Peyer's patch (tissue), 4 donors: ENCODE measurements at regions not wholly inside any gene's neighbourhood (a gene's known extent, or its start where the extent isn't known, plus 50 kb on each side); places are given as distances from the start of the nearest gene placed in this dataset.

ENCODE experiments used
- DNase-seq, 3 donors: peaks; one replicate each; pipeline ENCODE4 v3.0.0-alpha.2; 2017 to 2019
- H3K27ac ChIP-seq, 4 donors: fragments of 200-600 bp; sonication (generic); one replicate each; pipeline ENCODE4 v1.5.1; 2016 to 2019
- H3K27me3 ChIP-seq, 2 donors: fragments of 200-600 bp; sonication (generic); one replicate each; pipeline ENCODE4 v1.5.1; 2019
- H3K36me3 ChIP-seq, 3 donors: fragments of 200-600 bp; sonication (generic); one replicate each; pipeline ENCODE4 v1.5.1; 2016 to 2019
- H3K4me1 ChIP-seq, 4 donors: fragments of 200-600 bp; sonication (generic); one replicate each; pipeline ENCODE4 v1.5.1; 2016 to 2019
- H3K4me3 ChIP-seq, 4 donors: fragments of 200-600 bp; sonication (generic); 1 replicate in 3 of 4; 2 replicates in 1 of 4; pipeline ENCODE4 v1.5.1; 2016 to 2019; ENCODE audit warnings: mild to moderate bottlenecking in 1 of 4
- H3K9me3 ChIP-seq, 4 donors: fragments of 200-600 bp; sonication (generic); one replicate each; pipeline ENCODE4 v1.5.1; 2016 to 2019; ENCODE audit warnings: mild to moderate bottlenecking in 1 of 4
- POLR2A ChIP-seq, 2 donors: fragments of 450-650 bp; IDR thresholded peaks; one replicate each; pipeline ENCODE4 v1.5.1; 2017; ENCODE audit warnings: antibody characterized with exemption in 2 of 2, mild to moderate bottlenecking in 2 of 2, moderate library complexity in 2 of 2
- TF ChIP-seq, protein P1 (sequence below), 6 experiments: fragments of 450-650 bp in 4 of 6; fragments of 200-600 bp in 2 of 6; sonication (generic) in 1 of 6; IDR thresholded peaks; one replicate each; pipeline ENCODE4 v1.5.1; 2017 to 2019; ENCODE audit warnings: antibody characterized with exemption in 6 of 6, mild to moderate bottlenecking in 3 of 6, moderate library complexity in 1 of 6

DNA sequence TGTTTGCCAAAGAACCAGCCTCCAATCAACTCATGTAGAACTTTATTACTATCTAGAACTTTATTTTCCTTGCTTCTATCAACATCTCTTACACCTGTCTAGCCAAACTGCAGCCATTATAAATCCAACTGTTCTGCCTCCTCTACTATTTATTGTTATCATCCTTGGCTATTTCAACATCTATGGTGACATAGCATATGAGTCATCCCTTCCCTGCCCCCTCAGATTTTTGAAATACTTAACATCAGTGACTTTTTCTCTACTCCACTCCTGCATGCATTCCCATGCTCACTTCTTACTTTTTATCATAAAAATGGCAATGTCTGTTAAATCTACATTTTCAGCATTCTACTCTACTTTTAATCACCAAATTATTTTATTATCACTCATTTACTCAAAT is 544.9 kb upstream of the NEGR1 start:
- no peak for DNase-seq

DNA sequence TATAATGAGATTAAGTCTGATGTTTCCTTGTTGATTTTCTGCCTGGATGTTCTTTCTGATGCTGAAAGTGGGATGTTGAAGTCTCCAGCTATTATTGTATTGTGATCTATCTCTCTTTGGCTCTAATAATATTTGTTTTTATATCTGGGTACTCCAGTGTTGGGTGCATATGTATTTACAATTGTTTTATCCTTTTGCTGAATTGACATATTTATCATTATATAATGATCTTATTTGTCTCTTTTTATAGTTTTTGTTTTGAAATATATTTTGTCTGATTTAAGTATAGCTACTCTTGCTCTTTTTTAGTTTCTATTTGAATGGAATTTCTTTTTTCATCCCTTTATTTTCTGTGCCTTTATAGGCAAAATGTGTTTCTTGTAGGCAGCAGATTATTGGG is 522.2 kb upstream of the NEGR1 start:
- Histone ChIP-seq H3K4me3 (no peak overlapping the region), H3K9me3 (no peaks in the 10 kb centered on the region), H3K4me1 (no peaks in the 10 kb centered on the region), H3K27ac (no peak overlapping the region), H3K27me3 (no peaks in the 10 kb centered on the region), H3K36me3 (no peaks in the 10 kb centered on the region)
- TF ChIP-seq, protein P1, sequence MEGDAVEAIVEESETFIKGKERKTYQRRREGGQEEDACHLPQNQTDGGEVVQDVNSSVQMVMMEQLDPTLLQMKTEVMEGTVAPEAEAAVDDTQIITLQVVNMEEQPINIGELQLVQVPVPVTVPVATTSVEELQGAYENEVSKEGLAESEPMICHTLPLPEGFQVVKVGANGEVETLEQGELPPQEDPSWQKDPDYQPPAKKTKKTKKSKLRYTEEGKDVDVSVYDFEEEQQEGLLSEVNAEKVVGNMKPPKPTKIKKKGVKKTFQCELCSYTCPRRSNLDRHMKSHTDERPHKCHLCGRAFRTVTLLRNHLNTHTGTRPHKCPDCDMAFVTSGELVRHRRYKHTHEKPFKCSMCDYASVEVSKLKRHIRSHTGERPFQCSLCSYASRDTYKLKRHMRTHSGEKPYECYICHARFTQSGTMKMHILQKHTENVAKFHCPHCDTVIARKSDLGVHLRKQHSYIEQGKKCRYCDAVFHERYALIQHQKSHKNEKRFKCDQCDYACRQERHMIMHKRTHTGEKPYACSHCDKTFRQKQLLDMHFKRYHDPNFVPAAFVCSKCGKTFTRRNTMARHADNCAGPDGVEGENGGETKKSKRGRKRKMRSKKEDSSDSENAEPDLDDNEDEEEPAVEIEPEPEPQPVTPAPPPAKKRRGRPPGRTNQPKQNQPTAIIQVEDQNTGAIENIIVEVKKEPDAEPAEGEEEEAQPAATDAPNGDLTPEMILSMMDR (IDR thresholded peaks at IDR 0.05), result no peak
- no peak for TF ChIP-seq POLR2A (IDR thresholded peaks at IDR 0.05)
- DNase-seq, result no peak

More for the DNA sequence above, 544.9 kb upstream of the NEGR1 start:
- Histone ChIP-seq H3K36me3 (no peaks in the 10 kb centered on the region), H3K4me3 (no peak overlapping the region), H3K4me1 (no peaks in the 10 kb centered on the region), H3K27ac (no peak overlapping the region), H3K9me3 (no peaks in the 10 kb centered on the region), H3K27me3 (no peaks in the 10 kb centered on the region)
- TF ChIP-seq, protein P1 (IDR thresholded peaks at IDR 0.05), result no peak
- TF ChIP-seq POLR2A (IDR thresholded peaks at IDR 0.05), result no peak

DNA sequence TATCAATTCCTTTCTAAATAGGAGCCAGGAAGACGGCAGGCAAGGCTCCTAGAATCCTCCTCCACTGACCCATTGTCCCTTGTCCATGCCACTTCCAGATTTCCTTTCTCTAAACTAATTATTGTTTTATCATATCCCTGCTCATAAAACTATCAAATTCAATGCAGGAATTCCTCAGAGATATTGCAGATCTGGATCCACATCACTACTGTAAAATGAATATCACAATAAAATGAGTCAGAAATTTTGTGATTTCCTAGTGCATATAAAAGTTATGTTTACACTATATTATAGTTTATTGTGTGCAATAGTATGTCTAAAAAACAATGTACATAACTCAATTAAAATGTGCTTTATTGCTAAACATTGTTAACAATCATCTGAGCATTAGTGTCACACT is 498.7 kb upstream of the NEGR1 start:
- Histone ChIP-seq H3K27me3 (no peaks in the 10 kb centered on the region), H3K9me3 (no peaks in the 10 kb centered on the region), H3K4me1 (no peaks in the 10 kb centered on the region), H3K27ac (no peak overlapping the region), H3K4me3 (no peak overlapping the region), H3K36me3 (no peaks in the 10 kb centered on the region)
- no peak for DNase-seq
- TF ChIP-seq, protein P1 (IDR thresholded peaks at IDR 0.05), result no peak
- no peak for TF ChIP-seq POLR2A (IDR thresholded peaks at IDR 0.05)

DNA sequence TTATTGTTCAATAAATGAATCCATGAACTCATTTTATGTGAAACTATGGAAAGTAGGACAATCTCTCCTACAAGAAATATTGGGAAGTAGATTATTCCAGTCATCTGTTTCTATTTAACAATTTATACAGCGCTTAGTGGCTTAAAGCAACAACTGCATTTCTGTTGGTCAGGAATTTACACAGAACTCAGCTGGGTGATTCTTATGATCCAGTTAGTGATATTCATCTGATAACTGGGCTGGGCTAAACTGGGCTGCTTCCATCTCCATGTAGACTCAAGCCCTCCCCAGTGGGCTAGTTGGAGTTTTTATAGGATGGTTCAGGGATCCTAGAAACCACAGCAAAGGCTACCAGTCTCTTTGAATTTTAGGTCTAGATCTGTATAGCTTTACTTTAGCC is 497.9 kb upstream of the NEGR1 start:
- Histone ChIP-seq H3K27ac (no peak overlapping the region), H3K36me3 (no peaks in the 10 kb centered on the region), H3K4me1 (no peaks in the 10 kb centered on the region), H3K27me3 (no peaks in the 10 kb centered on the region), H3K4me3 (no peak overlapping the region), H3K9me3 (no peaks in the 10 kb centered on the region)
- no peak for DNase-seq
- TF ChIP-seq, protein P1 (IDR thresholded peaks at IDR 0.05), result no peak
- no peak for TF ChIP-seq POLR2A (IDR thresholded peaks at IDR 0.05)

DNA sequence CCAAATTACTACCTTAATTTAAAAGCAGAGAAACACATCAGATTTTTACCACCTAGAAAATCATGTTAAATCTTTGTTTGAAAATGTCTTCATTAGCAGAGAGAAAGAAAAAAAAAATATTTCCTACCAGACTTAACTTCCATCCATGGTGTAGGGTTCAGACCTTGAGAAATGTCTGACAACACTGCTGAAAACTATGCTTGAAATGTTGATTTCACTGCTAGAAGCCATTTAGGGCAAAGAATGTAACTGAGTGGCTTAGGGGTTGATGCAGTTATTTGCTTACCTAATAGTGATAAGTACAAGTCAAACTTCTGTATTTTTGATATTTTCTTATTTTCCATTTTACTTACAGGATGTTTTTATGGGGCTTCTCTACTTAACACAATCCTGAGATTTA is 495.6 kb upstream of the NEGR1 start:
- TF ChIP-seq, protein P1 (IDR thresholded peaks at IDR 0.05), result no peak
- no peak for TF ChIP-seq POLR2A (IDR thresholded peaks at IDR 0.05)
- no peak for DNase-seq
- no peaks in the 10 kb centered on the region for H3K9me3 ChIP-seq
- H3K27ac ChIP-seq, result no peak overlapping the region
- H3K4me1 ChIP-seq, result no peaks in the 10 kb centered on the region
- H3K4me3 ChIP-seq, result no peak overlapping the region
- H3K27me3 ChIP-seq, result no peaks in the 10 kb centered on the region
- no peaks in the 10 kb centered on the region for H3K36me3 ChIP-seq

DNA sequence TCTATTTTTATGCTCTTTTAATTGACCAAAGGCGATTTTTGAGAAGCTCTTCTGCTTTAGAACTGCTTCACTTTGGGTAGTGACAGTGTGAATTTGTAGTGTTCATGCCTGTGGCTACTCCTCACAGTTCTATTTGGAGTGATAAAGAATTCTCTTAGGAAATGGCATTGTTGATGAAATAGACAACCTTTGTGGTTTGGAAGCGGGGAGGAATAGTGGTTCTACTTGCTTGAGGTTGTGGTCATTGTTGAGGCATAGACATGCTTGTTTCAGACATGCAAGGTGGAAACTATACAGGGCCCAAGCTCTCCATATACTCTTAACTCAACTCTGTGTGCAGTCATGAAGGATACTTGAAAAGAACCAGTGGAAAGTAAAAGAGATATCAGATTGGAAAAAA is 481.1 kb upstream of the NEGR1 start:
- H3K36me3 ChIP-seq, result no peaks in the 10 kb centered on the region
- H3K9me3 ChIP-seq, result no peaks in the 10 kb centered on the region
- no peaks in the 10 kb centered on the region for H3K4me1 ChIP-seq
- H3K27me3 ChIP-seq, result no peaks in the 10 kb centered on the region
- DNase-seq, result no peak
- no peak overlapping the region for H3K4me3 ChIP-seq
- TF ChIP-seq, protein P1 (IDR thresholded peaks at IDR 0.05), result no peak
- TF ChIP-seq POLR2A (IDR thresholded peaks at IDR 0.05), result no peak
- H3K27ac ChIP-seq, result no peak overlapping the region
